NCI-H748 treated with DMSO at 0.1 percent for 48 hours (cell line): ENCODE measurements at regions not wholly inside any gene's neighbourhood (a gene's known extent, or its start where the extent isn't known, plus 50 kb on each side); places are given as distances from the start of the nearest gene placed in this dataset.
"Not testable (repeated sequence)": the region's sequence is repeated elsewhere in the genome, so short reads cannot be mapped to it uniquely, and the experiment has no call there.

Experiments
- DNase-seq: peaks from one replicate; lab custom pipeline; 2025; lab: John Stamatoyannopoulos, UW

DNA sequence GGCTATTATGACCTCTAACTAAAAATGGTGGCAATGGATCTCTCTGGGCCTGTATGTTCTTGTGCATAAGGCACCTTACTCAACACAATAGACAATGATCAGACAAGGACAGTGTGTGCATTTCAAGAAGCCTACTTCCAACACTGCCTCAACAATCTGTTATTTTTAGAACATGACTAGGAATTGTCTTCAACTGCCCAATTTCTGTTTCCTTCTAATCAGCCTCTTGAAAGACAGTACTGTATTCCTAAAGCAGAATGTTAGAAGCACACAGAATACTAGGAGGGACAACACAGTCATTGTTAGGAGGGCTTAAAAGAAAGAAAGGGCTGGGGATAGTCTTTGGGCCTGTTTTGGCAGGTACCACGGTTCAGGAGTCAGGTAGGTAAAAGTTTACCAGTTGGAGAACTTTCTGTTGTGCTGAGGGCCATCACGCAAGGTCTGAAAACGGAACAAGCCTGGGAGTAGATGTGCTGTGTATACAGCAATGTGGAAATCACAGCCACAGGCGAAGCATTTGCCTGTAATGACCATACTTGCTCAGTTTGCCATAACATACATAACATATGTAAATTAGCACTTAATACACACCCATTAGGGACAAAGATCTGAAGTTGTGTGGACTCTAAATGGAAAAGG, 100.8 kb upstream of the ATXN3L start:
- no peak for DNase-seq

DNA sequence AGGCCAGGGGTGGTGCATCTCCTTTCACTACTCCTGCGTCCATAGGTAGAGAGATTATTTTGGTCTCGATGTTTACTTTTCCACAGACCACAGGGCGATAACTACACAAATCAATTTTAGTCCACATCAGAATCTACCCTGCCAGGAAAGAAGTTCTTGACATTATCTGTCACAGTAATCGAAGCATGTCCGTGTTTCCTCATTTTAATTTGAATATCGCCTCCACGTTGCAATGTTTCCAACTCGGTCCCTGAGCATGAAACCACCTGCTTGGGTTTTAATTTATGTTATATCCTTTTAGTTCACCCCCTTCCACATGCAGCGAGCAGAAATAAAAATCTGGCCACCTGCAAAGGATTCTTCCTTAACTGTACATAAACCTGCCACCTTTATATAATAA, 100.1 kb upstream of the ATXN3L start:
- no peak for DNase-seq

DNA sequence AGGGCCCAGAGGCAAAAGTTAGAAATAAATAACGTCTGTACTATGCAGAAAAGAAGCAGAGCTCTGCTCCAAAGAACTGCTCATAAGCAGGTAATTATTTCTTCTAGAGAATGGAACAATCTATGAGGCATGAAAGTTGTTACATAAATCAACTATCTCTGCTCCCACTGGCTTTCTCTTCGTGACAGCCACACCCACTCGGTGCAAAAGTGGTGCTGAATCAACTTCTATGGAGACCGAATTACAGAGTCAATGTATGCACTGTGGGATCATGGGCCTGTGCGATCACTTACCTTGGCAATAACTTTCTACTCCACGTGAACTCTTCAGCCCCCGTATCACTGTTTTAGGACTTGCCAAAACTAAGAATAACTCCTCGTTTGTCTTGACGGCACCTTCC, 99.4 kb upstream of the ATXN3L start:
- DNase-seq, result no peak

DNA sequence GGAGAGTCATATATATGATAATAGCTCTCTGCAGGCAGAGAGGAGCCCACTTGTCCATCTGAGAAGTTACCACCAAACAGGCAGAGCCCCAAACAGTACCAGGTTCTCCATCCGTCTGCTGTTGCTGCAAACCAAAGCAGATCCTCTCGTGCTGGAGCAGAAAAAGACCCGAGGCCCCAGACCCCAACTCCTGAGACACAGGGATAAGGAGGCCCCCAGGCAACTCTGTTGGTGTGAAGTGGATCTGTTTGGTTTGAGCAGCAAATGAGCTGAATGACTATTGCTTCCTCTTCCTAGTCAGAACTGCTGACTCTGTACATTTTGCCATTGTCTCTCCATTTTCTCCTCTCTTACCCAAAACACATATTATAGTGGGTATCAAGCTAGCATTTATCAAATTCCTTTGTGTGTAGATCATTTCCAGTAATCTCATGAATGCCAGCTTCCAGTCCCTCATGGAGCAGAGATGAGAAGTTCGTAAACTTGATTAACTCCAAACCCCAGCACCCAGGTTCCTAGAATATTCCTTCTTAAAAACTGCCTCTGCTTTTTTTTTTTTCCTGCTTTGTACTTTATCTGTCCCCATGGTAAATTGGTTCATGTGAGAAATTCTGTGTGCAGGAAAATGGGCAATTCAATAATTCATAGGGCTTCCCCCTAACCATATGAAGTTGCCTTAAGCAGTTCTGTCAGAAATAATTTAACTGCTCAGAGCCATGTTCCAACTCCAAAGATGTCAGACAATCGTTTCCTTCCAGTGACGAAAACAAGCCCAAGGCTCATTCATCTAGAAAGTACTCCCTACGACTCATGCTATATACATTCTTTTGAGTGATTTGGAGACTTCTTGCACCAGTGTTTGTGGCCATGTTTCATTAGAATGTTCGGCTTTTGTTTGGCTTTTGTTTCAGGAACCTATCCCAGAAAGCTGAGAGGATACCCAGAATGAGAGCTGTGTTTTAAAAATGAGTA, 98.6 kb upstream of the ATXN3L start:
- no peak for DNase-seq

DNA sequence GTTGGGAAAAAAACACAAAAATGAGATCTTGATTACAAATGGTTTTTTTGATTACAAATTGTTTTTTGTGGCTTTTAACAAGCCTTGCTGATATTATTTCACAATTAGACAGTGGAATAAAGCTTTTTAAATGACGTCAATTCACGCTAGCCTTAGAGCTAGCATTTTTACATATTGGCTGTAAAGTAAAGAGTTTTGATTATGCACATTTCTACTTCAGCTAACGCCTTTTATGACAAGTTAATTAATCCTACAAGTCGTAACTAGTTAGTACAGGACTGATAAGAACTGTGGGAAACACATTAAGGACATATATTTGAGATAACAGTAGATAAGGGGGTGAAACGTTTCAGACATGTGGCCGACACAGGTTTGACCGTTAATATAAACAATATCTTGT, 95.7 kb upstream of the ATXN3L start:
- DNase-seq, result no peak

DNA sequence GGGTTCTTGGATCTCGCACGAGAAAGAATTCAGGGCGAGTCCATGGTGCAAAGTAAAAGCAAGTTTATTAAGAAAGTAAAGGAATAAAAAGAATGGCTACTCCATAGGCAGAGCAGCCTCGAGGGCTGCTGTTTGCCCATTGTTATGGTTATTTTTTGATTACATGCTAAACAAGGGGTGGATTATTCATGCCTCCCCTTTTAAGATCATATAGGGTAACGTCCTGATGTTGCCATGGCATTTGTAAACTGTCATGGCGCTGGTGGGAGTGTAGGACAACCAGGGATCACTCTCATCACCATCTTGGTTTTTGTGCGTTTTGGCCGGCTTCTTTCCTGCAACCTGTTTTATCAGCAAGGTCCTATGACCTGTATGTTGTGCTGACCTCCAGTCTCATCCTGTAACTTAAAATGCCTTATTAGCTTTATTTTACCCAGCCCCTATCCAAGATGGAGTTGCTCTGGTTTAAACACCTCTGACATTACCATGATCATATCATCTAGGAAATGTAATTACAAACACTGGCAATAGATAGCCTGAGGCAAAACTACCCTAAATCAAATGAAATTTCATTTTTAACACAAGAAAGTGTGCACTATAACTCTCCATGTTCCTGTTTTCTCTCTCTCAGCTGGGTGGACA, 94.3 kb upstream of the ATXN3L start:
- DNase-seq, result no peak

DNA sequence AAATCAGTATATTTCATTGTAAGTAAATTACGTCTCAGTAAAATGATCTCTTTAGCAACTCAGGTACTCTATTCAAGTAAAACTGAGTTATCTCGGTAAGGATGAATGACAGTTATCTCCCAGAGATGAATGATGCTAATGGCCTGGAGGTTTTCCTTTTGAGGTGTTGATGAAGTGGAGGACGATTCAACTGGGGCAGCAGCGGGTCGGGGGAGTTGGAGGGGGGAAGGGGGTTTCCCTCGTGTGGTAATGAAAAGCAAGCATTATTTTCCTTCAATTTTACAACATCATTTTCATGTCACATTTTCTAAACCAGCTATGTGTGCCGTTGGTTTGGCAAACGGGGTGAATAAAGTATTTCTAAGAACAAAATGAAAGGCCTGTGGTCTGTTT, 92.4 kb upstream of the ATXN3L start:
- no peak for DNase-seq

DNA sequence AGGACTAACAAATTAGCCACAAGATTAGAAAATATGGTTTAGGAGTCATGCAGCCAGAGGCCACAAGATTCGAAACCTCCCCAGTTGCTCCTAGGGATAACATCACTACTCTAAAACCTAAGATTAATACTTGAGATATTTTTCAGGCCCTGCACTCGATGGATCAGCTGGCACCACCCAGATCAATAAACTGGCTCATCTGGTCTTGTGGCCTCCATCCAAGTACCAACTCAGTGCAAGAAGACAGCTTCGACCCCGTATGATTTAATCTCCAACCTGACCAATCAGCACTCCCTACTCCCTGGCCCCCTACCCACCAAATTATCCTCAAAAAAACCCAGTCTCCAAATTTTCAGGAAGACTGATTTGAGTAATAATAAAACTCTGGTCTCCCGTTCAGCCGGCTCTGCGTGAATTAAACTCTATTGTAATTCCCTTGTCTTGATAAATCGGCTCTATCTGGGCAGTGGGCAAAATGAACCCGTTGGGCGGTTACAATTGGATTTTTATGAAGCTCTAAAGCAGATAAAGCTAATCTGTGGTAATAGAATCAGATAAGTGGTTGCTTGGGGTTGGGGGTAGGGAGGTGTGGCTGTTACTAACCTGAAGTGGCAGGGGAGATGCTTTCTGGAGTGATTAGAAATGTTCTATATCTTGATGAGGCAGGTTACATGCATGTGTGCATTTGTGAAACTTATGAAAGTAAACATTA, 91.8 kb upstream of the ATXN3L start:
- DNase-seq, result no peak

DNA sequence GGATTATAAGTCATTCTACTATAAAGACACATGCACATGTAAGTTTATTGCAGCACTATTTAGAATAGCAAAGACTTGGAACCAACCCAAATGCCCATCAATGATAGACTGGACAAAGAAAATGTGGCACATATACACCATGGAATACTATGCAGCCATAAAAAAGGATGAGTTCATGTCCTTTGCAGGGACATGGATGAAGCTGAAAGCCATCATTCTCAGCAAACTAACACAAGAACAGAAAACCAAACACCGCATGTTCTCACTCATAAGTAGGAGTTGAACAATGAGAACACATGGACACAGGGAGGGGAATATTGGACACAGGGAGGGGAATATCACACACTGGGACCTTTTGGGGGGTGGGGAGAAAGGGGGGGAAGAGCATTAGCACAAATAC, 88.7 kb upstream of the ATXN3L start:
- not testable (repeated sequence) for DNase-seq

DNA sequence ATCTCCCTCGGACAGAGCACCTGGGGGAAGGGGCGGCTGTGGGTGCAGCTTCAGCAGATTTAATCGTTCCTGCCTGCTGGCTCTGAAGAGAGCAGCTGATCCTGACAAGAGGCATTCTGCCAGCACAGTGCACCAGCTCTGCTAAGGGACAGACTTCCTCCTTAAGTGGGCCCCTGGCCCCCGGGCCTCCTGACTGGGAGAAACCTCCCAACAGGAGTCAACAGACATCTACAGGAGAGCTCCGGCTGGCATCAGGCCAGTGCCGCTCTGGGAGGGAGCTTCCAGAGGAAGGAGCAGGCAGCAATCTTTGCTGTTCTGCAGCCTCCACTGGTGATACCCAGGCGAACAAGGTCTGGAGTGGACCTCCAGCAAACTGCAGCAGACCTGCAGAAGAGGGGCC, 84.9 kb upstream of the ATXN3L start:
- not testable (repeated sequence) for DNase-seq

DNA sequence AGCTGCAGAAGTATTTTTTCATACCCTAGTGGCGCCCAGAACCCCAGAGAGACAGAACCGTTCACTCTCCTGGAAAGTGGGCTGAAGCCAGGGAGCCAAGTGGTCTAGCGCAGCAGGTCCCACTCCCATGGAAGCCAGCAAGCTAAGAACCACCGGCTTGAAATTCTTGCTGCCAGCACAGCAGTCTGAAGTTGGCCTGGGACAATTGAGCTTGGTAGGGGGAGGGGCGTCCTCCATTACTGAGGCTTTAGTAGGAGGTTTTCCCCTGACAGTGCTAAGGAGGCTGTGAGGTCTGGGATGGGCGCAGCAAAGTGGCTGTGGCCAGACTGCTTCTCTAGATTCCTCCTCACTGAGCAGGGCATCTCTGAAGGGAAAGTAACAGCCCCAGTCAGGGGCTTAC, 84.5 kb upstream of the ATXN3L start:
- DNase-seq, result no peak

DNA sequence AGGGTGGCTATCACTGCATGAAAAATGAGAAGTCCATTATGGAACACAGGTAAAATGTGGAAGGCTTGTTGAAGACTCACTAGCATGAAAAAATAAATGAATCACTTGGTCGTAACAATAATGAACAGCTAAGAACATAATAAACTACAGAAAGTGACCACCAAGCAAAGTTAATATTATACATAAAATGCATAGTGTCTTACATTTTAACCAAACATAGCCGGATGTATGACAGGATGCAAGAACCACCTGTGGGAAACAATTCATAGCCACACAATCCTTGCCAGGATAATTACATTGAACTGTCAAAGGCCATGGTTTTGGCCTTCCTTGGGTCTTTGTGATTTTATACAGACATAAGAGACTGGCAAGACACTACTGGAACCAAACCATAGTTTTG, 81.9 kb upstream of the ATXN3L start:
- DNase-seq, result no peak

DNA sequence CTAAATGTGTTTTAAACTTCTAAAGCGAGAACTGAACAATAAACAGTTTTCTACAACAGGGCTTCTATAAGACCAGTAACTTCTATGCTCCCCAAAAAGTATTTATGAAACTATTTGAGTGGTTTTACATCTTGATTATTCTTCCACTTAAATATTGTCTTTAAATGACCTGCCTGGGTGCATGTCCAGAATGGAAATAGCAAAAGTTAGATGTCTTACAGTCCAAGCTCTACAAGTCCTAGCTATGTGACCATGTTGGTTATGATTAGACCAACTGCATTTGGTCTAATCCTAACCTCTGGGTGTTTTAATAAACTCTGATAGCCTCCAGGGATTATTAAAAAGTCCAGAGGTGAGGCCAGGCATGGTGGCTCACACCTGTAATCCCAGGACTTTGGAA, 79.0 kb upstream of the ATXN3L start:
- DNase-seq, result no peak

DNA sequence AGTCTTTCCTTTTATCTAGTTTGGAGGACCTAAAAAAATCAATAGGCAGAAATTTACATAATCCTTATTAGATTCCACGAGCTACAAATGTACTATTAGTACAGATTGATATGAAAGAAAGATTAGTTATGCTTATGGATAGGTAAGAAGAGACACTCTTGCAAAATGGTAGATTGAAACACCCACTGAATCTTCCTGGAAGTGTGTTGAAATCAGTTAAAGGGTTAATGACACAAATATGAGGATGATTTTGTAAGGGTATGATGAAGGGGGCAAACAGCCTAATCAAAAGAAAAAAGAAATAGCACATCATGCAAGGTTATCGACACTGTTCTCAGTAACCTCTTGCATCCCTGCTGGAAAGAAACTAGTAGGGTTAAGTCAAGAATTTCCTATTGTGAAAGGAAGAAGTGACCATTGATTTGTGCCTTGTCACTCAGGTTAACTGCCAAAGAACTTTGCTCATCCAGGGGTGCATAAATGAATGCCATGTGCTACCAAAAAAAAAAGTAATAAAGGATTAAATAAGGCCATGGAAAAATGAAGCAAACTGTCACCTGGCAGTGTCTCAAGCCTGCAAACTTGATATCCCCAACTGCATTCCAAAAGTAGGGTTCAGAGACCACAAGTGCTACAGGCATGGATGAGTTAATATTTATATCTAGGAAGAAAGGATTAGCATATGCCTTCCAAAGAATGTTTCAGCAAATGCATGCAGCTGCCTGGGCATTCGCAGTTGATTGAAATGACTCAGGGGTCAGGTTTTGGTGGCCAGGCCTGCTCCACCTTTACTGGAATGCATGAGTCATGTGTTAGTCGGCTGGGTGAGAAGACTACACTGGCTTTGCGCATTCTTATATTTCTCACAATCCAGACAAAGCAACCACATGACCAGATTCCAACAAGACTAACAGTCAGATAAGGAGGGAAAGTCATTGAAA, 78.3 kb upstream of the ATXN3L start:
- DNase-seq, result no peak

DNA sequence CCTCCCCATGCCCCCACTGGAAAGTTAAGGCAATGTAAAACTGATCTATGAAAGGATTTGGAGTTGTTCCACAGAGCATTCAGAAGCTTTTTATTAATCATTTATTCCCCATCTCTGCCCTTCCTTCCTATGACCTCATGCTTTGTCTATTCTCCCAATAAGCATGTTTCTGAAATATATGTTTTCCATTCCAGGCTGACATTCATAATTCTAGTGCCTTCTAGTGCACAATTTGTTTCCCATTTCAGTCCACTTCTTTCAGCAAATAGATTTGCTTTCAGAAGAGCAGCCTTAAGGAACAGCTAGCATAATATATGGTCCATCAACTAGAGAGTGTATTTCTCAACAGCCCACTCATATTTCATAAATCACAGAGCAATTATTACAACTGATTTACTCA, 77.1 kb upstream of the ATXN3L start:
- DNase-seq, result no peak

DNA sequence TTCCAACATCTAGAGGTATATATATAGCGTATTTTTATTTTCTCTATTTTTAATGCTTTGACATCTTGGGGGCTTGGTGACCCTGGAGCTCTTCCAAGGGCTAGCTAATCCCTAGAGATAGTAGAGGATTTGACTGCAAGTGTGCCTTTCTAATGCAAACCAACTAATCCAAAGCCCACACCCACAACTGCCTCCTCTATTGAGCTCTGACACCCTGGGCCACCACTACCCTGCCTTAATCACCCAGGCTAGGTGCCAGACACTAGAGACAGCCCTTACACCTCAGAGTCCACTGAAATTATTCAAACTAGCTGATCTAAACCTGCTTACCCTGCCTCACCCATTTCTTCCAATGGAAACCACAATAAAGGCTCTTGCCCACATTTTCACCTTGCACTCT, 69.6 kb upstream of the ATXN3L start:
- DNase-seq, result no peak

DNA sequence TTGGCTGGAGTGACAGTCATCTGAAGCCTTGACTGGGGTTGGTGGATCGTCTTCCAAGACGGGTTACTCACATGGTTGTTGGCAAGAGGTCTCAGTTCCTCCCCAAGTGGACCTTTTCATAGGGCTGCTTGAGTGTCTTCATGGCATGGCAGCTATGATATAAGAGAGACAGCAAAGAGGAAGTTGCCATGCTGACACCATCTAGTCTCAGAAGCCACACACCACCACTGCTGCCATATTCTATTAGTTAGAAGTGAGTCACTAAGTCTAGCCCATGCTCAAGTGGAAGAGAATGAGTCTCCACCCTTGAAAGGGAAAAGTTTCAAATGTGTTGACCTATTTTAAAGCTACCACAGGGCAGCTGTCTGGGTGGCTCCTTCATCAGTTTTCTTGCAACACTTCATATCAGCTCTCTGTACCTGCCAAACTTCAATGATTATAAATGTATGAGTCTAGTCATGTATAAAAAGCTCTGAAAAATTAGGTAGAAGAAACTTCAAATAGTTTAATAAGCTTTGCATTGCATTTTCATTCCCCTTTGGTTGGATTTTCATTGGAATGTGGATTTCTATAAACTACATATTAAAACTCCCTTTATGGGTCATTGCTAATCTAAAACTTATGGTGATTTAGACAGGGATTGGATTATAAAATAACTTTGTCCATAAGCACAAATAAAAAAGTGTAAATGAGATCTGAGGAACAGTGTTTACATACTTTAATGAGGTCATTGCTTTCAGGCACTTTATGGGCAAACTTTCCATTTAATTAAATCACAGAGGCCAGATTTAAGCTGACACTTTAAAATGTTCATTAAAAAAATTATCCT, 68.0 kb upstream of the ATXN3L start:
- DNase-seq, result no peak

DNA sequence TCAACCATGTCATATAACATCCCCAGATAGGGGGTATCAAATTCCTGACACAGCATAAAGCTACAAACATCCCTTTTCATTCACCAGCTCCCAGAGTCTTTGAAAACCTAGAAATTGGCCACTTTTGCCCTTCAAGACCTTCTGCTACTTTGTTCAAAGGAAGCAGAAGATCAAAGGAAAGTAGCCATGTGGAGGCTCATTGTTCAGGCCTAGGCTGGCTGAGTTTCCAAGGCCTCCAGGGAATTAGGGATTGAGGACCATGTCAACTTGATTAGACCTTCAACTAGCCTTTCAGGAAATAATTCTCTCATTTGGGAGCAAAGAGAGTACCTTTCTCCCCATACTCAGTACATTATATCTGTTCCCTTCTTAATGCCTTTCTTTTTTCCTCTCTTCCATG, 66.8 kb upstream of the ATXN3L start:
- no peak for DNase-seq

DNA sequence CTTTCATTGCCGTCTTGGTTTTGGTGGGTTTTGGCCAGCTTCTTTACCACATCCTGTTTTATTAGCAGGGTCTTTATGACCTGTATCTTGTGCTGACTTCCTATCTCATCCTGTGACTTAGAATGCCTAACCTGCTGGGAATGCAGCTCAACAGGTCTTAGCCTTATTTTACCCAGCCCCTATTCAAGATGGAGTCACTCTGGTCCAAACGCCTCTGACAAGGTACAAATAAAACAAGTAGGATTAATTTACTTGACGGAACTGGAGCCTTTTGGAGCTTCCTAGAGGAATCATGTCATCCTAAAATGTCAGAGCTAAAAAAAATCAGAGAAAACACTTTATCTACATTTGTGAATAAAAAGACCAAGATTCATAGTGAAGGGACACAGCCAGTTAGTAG, 66.2 kb upstream of the ATXN3L start:
- DNase-seq, result no peak

DNA sequence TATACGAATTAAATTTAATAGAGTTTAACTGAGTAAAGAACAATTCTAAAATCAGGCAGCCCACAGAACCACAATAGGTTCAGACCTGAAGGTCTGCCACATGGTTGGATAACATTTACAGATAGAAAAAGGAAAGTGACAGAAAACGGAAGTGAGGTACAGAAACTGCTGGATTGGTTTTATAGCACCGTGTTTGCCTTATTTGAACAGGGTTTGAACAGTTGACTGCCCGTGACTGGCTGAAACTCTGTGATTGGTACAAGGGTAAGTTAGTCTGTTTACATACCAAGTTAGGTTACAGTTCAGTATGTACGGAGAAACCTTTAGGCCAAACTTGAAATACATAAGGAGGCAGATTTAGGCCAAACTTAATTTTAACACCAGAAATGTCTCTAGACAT, 64.1 kb upstream of the ATXN3L start:
- DNase-seq, result no peak
